ENCODE measurements at regions not wholly inside any gene's neighbourhood (a gene's known extent, or its start where the extent isn't known, plus 50 kb on each side); places are given as distances from the start of the nearest gene placed in this dataset.

GRCh38 chr3:182052332-182052731, 340.6 kb downstream of the SOX2 start:
- no peak overlapping the region for H3K4me3 ChIP-seq (ENCODE audit: low read depth in 2 of 2, low read length in 2 of 2)
- H3K9me3 ChIP-seq (ENCODE audit: control insufficient read depth, insufficient read depth, low read depth, low read length): no peaks in the 10 kb centered on the region
- CTCF ChIA-PET: no interaction called here
- POLR2A ChIA-PET: no interaction called here
- TF ChIP-seq SIN3A (IDR thresholded peaks at IDR 0.05; ENCODE audit: borderline replicate concordance, insufficient read depth, low read depth, low read length) (no peak), CTCF (IDR thresholded peaks at IDR 0.05) (no peak), TCF7L2 (IDR thresholded peaks at IDR 0.05; ENCODE audit: low read depth, low read length) (no peak), POLR2AphosphoS5 (IDR thresholded peaks at IDR 0.05; ENCODE audit: low read depth, low read length) (no peak)
- TF ChIP-seq, protein P1, sequence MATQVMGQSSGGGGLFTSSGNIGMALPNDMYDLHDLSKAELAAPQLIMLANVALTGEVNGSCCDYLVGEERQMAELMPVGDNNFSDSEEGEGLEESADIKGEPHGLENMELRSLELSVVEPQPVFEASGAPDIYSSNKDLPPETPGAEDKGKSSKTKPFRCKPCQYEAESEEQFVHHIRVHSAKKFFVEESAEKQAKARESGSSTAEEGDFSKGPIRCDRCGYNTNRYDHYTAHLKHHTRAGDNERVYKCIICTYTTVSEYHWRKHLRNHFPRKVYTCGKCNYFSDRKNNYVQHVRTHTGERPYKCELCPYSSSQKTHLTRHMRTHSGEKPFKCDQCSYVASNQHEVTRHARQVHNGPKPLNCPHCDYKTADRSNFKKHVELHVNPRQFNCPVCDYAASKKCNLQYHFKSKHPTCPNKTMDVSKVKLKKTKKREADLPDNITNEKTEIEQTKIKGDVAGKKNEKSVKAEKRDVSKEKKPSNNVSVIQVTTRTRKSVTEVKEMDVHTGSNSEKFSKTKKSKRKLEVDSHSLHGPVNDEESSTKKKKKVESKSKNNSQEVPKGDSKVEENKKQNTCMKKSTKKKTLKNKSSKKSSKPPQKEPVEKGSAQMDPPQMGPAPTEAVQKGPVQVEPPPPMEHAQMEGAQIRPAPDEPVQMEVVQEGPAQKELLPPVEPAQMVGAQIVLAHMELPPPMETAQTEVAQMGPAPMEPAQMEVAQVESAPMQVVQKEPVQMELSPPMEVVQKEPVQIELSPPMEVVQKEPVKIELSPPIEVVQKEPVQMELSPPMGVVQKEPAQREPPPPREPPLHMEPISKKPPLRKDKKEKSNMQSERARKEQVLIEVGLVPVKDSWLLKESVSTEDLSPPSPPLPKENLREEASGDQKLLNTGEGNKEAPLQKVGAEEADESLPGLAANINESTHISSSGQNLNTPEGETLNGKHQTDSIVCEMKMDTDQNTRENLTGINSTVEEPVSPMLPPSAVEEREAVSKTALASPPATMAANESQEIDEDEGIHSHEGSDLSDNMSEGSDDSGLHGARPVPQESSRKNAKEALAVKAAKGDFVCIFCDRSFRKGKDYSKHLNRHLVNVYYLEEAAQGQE (IDR thresholded peaks at IDR 0.05; ENCODE audit: insufficient read depth in 1 of 2, low read depth in 2 of 2, low read length in 1 of 2): no peak
- no peaks in the 10 kb centered on the region for H3K36me3 ChIP-seq (ENCODE audit: control insufficient read depth, insufficient read depth, low read length)
- H3K27ac ChIP-seq (ENCODE audit: low read length): no peak overlapping the region
- ATAC-seq (no peak), DNase-seq (ENCODE audit: low read depth, low spot score) (no peak)
- H3K4me1 ChIP-seq (ENCODE audit: control insufficient read depth, insufficient read depth, low read length): no peaks in the 10 kb centered on the region
- H3K27me3 ChIP-seq (ENCODE audit: control insufficient read depth, insufficient read depth, low read length): no peaks in the 10 kb centered on the region
- no TSS peak for BruUV-seq (replicated peaks)
- in situ Hi-C loops (cut with HindIII; ENCODE audit: low pct_unique_long_range_greater_than_20kb, low sequenced_read_pairs): no loop called here
- intact Hi-C loops (cut with micrococcal nuclease; ENCODE audit: unreplicated experiment): no loop called here

- CTCF ChIA-PET: no interaction called here
- ATAC-seq (no peak), DNase-seq (ENCODE audit: low read depth, low spot score) (no peak)
- H3K9me3 ChIP-seq (ENCODE audit: control insufficient read depth, insufficient read depth, low read depth, low read length): no peaks in the 10 kb centered on the region
- H3K27ac ChIP-seq (ENCODE audit: low read length): no peak overlapping the region
- no peak overlapping the region for H3K4me3 ChIP-seq (ENCODE audit: low read depth in 2 of 2, low read length in 2 of 2)
- H3K36me3 ChIP-seq (ENCODE audit: control insufficient read depth, insufficient read depth, low read length): no peaks in the 10 kb centered on the region
- POLR2A ChIA-PET: no interaction called here
- intact Hi-C loops (cut with micrococcal nuclease; ENCODE audit: unreplicated experiment) (no loop called here), in situ Hi-C loops (cut with HindIII; ENCODE audit: low pct_unique_long_range_greater_than_20kb, low sequenced_read_pairs) (no loop called here)
- no peaks in the 10 kb centered on the region for H3K4me1 ChIP-seq (ENCODE audit: control insufficient read depth, insufficient read depth, low read length)
- no peaks in the 10 kb centered on the region for H3K27me3 ChIP-seq (ENCODE audit: control insufficient read depth, insufficient read depth, low read length)
- no TSS peak for BruUV-seq (replicated peaks)
- no peak for TF ChIP-seq CTCF (IDR thresholded peaks at IDR 0.05)
- no peak for TF ChIP-seq TCF7L2 (IDR thresholded peaks at IDR 0.05; ENCODE audit: low read depth, low read length)
- no peak for TF ChIP-seq SIN3A (IDR thresholded peaks at IDR 0.05; ENCODE audit: borderline replicate concordance, insufficient read depth, low read depth, low read length)
- TF ChIP-seq, protein P1 (IDR thresholded peaks at IDR 0.05; ENCODE audit: insufficient read depth in 1 of 2, low read depth in 2 of 2, low read length in 1 of 2): no peak
- TF ChIP-seq POLR2AphosphoS5 (IDR thresholded peaks at IDR 0.05; ENCODE audit: low read depth, low read length): no peak
Observed at GRCh38 chr3:182052757-182053156, 341.0 kb downstream of the SOX2 start.

Data from Panc1 (cell line).